ENCODE measurements at regions not wholly inside any gene's neighbourhood (a gene's known extent, or its start where the extent isn't known, plus 50 kb on each side); places are given as distances from the start of the nearest gene placed in this dataset.

- DNase-seq (ENCODE audit: low spot score): no peak
Observed at GRCh38 chr22:27540656-27541396, 260.7 kb downstream of the MN1 start.

- DNase-seq (ENCODE audit: low spot score): no peak
Observed at GRCh38 chr22:27541836-27542235, 259.7 kb downstream of the MN1 start.

- DNase-seq (ENCODE audit: low spot score): no peak
Observed at GRCh38 chr22:27542602-27543001, 259.0 kb downstream of the MN1 start.

GRCh38 chr22:27543460-27543859 is 258.1 kb downstream of the MN1 start:
- no peak for DNase-seq (ENCODE audit: low spot score)

DNA sequence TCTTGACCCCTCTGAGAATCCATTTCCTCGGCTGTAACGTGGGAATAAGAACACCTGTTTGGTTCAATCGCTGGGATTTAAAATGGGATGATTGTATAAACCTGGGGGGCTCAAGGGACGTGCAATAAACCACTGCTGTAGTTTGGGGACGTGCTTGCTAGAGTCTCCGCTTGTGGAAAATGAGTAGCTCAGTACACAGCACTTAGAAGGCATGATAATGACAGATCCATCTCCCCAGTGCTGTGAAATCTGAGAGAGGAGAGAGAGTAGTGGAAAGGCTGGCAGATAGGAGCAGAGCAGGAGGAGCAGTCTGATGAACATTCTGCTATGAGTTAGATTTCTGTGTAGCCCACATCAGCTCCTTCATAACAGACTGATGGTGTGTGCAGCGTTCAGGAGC is 256.5 kb downstream of the MN1 start:
- no peak for DNase-seq (ENCODE audit: low spot score)

GRCh38 chr22:27546157-27546935 is 255.2 kb downstream of the MN1 start:
- DNase-seq (ENCODE audit: low spot score): no peak

DNA sequence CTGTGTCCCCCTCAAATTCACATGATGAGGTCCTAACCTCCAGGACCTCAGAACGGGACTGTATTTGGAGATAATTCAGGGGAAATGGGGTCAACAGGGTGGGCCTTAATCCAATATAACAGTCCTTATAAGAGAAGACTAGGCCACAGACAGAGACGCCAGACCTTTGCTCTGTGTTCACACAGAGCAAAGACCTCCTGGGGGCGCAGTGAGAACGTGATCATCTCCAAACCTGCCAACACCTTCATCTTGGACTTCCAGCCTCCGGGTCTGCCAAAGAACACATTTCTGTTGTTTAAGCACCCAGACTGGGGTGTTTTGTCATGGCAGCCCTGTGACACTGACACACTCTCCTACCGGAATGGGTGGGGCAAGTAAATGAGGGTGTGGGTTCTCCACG is 250.2 kb downstream of the MN1 start:
- no peak for DNase-seq (ENCODE audit: low spot score)

- DNase-seq (ENCODE audit: low spot score): no peak
Observed at GRCh38 chr22:27552176-27552575, 249.4 kb downstream of the MN1 start.

- no peak for DNase-seq (ENCODE audit: low spot score)
Observed at GRCh38 chr22:27552863-27553262, 248.7 kb downstream of the MN1 start.

- DNase-seq (ENCODE audit: low spot score): no peak
Observed at GRCh38 chr22:27554106-27554811, 247.3 kb downstream of the MN1 start.

DNA sequence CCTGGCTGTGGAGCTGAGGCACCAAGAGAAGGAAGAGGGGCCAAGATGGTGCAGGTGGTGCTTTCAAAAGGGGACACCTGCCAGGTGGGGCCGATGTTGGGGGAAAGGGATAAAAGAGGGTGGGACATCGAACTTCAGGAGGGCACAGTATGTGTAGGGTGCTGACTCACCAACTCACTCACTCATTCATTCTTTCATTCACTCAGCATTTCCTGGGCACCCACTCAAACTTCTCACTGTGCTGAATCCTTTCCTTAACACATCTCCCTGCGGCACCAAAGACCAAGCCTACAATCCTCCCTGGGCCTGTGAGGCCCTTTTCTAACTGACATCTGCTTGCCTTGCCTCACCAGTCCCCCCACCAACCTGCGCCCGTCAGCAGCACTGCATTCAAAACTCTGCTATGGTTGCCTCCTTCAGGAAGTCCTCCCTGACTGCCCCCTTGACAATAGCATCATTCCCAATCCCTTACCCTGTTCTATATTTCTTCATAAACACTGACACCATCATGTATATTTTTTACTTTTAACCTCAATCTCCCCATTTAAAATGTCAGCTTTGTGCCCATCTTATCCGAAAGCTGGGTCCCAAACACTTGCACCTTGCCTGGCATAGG is 246.6 kb downstream of the MN1 start:
- no peak for DNase-seq (ENCODE audit: low spot score)

- no peak for DNase-seq (ENCODE audit: low spot score)
Observed at GRCh38 chr22:27556371-27556770, 245.2 kb downstream of the MN1 start.

DNA sequence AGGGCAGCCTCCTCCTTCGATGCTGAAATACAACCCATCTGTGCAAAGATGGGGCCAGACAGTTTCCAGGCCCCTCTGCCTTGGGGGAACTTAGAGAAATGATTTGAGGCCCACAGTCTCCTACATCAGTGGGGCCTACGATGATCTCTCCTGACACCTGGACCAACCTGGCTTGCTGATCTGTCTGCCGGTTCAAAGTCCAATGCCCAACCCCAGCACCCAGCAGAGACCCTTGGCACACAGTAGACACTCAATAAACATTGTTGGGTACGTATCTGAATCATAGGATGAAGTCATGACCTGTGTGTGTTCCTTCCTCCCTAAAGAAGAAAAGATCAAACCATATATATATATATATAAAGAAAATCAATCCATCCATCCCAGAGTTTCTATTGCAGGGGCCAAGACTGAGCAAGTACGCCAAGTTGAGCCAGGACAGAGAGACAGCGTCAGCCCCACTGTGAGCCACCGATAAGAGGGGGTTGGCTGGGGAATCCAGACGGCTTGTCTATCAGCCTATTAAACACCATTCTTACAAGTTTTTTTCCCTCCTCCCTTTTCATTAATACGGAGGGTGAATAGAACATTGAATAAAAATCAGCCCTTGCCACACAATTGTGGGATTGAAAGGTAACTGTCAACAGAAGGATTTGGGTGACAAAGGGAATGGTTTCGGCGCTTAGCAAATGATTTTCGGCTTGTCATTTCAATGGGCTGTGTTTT is 244.1 kb downstream of the MN1 start:
- no peak for DNase-seq (ENCODE audit: low spot score)

GRCh38 chr22:27558658-27559371 is 242.7 kb downstream of the MN1 start:
- DNase-seq (ENCODE audit: low spot score): no peak

GRCh38 chr22:27560781-27561180 is 240.8 kb downstream of the MN1 start:
- no peak for DNase-seq (ENCODE audit: low spot score)

DNA sequence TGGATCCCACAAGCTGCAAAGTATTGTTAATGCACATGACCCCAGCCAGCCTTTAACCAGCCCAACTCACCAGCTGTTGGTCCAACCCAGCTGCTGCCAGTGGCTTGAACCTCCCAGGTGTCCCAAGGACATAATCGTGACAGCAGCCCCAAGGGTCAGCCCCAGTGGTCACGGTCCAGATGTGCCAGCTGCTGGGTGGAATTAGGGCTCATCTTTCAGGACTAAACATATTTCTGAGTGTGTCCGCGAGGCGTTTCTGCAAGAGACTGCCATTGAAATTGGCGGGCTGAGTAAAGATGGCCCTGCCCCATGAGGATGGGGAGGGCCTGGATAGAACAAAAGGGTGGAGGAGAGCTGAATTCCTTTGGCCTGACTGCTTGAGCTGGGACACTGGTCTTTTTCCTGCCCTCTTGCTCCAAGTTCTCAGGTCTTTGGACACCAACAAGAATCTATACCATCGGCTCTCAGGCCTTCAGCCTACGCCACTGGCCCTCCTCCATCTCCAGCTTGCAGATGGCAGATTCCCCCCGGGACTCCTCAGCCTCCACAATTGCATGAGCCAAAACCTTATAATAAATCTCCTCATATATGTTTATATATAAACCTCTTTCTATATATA is 240.2 kb downstream of the MN1 start:
- no peak for DNase-seq (ENCODE audit: low spot score)

DNA sequence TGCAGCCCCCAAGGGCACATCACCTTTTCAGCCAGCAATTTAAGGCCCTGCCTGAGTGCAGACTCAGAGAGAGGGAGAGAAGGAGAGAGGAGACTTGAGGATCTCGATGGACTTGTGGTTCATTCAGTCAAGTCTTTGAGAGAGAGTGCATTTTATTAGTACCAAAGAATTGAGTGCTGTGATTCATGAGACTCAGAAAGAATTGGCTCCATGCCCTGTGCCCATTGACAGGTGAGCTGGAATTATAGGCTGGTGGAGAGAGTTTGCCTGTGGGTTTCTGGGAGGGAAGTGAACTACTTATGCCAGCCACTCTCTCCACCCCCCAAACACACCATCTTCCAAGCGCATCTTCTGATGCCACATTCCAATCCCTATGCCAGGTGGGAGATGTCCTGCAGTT is 236.8 kb downstream of the MN1 start:
- DNase-seq (ENCODE audit: low spot score): no peak

- no peak for DNase-seq (ENCODE audit: low spot score)
Observed at GRCh38 chr22:27566602-27567001, 235.0 kb downstream of the MN1 start.

DNA sequence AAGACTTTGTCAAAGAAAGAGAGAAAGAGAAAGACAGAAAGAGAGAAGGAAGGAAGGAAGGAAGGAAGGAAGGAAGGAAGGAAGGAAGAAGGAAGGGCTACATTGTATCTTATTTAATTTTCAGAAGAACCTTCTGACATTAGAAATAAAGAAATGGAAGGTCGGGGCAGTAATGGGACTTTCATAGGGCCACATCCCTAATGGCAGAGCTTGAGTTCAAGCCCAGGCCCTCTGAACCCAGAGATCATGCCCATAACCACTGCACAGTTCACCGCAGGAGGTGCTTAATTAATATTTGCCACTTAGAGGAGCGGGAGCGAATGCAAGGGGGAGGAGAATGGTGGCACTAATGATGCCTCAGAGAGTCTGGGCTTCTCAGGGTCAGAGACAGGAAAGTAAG is 233.3 kb downstream of the MN1 start:
- no peak for DNase-seq (ENCODE audit: low spot score)

GRCh38 chr22:27571463-27572277 is 229.9 kb downstream of the MN1 start:
- no peak for DNase-seq (ENCODE audit: low spot score)
